ENCODE measurements at regions not wholly inside any gene's neighbourhood (a gene's known extent, or its start where the extent isn't known, plus 50 kb on each side); places are given as distances from the start of the nearest gene placed in this dataset.
"Not testable (repeated sequence)": the region's sequence is repeated elsewhere in the genome, so short reads cannot be mapped to it uniquely, and the experiment has no call there.

GRCh38 chr22:47401592-47401898 lies 639.1 kb downstream of the TBC1D22A start:
- ATAC-seq (replicated peaks in 1 of 4) (no peak), DNase-seq (no peak)
- ChIA-PET POLR2A (no interaction called here), CTCF (no interaction called here)
- 82% methylated on average over 5 of the region's 12 CpGs for WGBS (ENCODE audit: insufficient coverage)
- Histone ChIP-seq H3K36me3 (ENCODE audit: control insufficient read depth in 2 of 2, extremely low read depth in 1 of 2, insufficient read depth in 1 of 2, low read length in 1 of 2) (no peaks in the 10 kb centered on the region), H3K27me3 (replicated peaks in 1 of 2; ENCODE audit: control insufficient read depth in 2 of 2, extremely low read depth in 1 of 2, insufficient read depth in 2 of 2, low read length in 1 of 2) (peaks cover 0 to 8% of the 10 kb centered on the region in 2 experiments), H3K4me3 (ENCODE audit: control insufficient read depth in 1 of 2, extremely low read depth in 1 of 2, low read length in 1 of 2) (no peak overlapping the region), H3K4me1 (ENCODE audit: control insufficient read depth in 1 of 2, extremely low read depth in 1 of 2, insufficient read depth in 2 of 2, low read length in 2 of 2) (no peaks in the 10 kb centered on the region), H3K9me3 (no peaks in the 10 kb centered on the region), H3K27ac (ENCODE audit: low read length) (no peak overlapping the region)
- Mint-ChIP-seq H3K36me3 (no peaks in the 10 kb centered on the region), H3K27me3 (peaks cover 5 to 10% of the 10 kb centered on the region in 2 donors), H3K9me3 (no peaks in the 10 kb centered on the region), H3K27ac (no peak overlapping the region), H3K4me1 (peaks cover 0 to 5% (median 0%) of the 10 kb centered on the region in 3 donors), H3K4me3 (no peak overlapping the region)

DNA sequence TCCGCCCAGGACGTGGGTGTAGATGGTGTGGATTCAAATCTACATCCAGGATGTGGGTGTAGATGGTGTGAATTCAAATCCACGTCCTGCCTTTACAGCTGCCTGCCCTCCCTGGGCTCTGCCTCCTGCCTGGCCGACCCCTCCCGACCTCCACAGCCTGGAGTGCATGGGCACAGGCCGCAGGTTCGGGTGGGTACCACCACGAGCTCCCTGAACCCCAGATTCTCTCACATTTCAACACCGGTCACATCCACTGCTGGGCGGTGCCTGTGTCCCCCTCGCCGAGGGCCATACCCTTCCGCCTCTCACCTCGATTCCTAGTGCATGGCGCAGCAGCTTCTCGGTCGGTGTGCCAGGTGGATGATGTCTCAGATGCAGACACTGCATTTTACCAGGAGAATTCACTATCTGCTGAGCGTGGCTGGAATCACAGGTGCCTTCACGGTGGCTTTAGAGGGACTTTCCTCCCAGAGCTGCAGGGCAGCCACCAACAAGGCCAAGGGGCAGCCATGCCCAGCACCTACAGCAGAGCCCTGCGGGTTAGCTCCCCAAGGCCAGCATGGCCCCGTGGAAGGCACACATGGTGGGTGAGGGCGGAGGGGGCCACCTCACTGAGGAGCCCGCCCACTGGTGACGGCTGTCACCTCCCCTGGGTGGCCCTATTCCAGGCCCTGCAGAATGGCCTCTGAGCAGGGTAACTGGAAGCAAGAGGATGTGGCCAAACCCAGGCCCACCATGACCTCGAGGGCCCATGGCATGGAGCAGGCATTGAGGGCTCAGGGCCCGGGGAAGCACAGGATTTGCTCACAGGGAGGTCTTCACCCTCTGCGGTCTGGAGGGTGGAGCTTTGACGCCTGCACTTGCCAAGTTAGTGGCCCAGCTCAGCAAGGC lies 638.5 kb downstream of the TBC1D22A start:
- Mint-ChIP-seq H3K4me3 (no peak overlapping the region), H3K27me3 (peaks cover 5 to 10% of the 10 kb centered on the region in 2 donors), H3K36me3 (no peaks in the 10 kb centered on the region), H3K4me1 (peaks cover 0 to 5% (median 0%) of the 10 kb centered on the region in 3 donors), H3K27ac (no peak overlapping the region), H3K9me3 (no peaks in the 10 kb centered on the region)
- 83% methylated on average over 26 of the region's 28 CpGs for WGBS (ENCODE audit: insufficient coverage)
- H3K9me3 ChIP-seq, result no peaks in the 10 kb centered on the region
- no peak for DNase-seq
- H3K36me3 ChIP-seq (ENCODE audit: control insufficient read depth in 2 of 2, extremely low read depth in 1 of 2, insufficient read depth in 1 of 2, low read length in 1 of 2), result no peaks in the 10 kb centered on the region
- no peak for ATAC-seq (replicated peaks in 1 of 4)
- H3K27ac ChIP-seq (ENCODE audit: low read length), result no peak overlapping the region
- POLR2A ChIA-PET, result no interaction called here
- no peaks in the 10 kb centered on the region for H3K4me1 ChIP-seq (ENCODE audit: control insufficient read depth in 1 of 2, extremely low read depth in 1 of 2, insufficient read depth in 2 of 2, low read length in 2 of 2)
- CTCF ChIA-PET, result no interaction called here
- H3K4me3 ChIP-seq (ENCODE audit: control insufficient read depth in 1 of 2, extremely low read depth in 1 of 2, low read length in 1 of 2), result no peak overlapping the region
- peaks cover 0 to 8% of the 10 kb centered on the region in 2 experiments for H3K27me3 ChIP-seq (replicated peaks in 1 of 2; ENCODE audit: control insufficient read depth in 2 of 2, extremely low read depth in 1 of 2, insufficient read depth in 2 of 2, low read length in 1 of 2)

GRCh38 chr22:47400131-47400530 lies 637.7 kb downstream of the TBC1D22A start:
- POLR2A ChIA-PET; CTCF ChIA-PET; H3K4me1 Mint-ChIP-seq; H3K9me3 ChIP-seq; H3K4me1 ChIP-seq (ENCODE audit: control insufficient read depth in 1 of 2, extremely low read depth in 1 of 2, insufficient read depth in 2 of 2, low read length in 2 of 2); H3K27ac Mint-ChIP-seq; H3K27me3 Mint-ChIP-seq; H3K4me3 ChIP-seq (ENCODE audit: control insufficient read depth in 1 of 2, extremely low read depth in 1 of 2, low read length in 1 of 2); H3K36me3 ChIP-seq (ENCODE audit: control insufficient read depth in 2 of 2, extremely low read depth in 1 of 2, insufficient read depth in 1 of 2, low read length in 1 of 2); ATAC-seq (replicated peaks in 1 of 4); H3K27me3 ChIP-seq (replicated peaks in 1 of 2; ENCODE audit: control insufficient read depth in 2 of 2, extremely low read depth in 1 of 2, insufficient read depth in 2 of 2, low read length in 1 of 2); H3K9me3 Mint-ChIP-seq; H3K4me3 Mint-ChIP-seq; H3K36me3 Mint-ChIP-seq; DNase-seq; H3K27ac ChIP-seq (ENCODE audit: low read length): not testable (repeated sequence)
- WGBS (ENCODE audit: insufficient coverage), result 100% methylated on average over 2 of the region's 10 CpGs

DNA sequence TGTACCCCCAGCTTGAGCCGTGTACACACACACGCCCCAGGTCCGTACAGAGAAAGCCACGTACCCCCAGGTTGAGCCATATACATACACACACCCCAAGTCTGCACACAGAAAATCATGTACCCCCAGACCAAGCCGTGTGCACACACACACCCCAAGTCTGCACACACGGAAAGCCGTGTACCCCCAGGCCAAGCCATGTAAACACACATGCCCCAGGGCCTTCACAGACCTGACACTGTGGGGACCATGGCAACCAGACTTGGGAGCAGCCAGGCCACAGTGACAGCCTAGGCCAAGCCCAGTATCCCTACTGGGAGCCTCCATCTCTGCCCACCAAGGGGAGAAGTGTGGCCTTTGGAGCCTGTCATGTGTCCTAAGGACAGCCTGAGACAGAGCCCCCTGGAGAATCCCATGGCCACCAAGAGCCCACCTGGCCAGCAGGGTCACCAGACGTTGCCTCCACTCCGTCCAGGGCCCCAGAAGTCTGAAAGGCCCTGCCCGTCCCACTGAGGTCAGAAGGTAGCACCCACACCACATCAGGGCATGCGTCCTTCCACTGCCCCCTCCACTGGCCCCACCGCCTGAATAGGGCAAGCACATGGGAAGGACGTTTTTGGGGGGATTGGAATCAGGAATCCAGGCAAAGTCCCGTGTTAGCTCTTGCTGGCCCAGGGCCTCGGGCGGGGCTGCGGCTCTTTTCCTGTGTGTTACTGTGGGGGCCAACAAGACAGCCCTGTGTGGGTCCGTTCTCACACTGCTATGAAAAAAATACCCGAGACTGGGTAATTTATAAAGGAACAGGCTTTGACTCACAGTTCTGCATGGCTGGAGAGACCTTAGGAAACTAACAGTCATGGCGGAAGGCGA lies 636.7 kb downstream of the TBC1D22A start:
- DNase-seq (peak in 1 of 35 experiments; percentile 11), ATAC-seq (replicated peaks in 1 of 4) (no peak)
- no peaks in the 10 kb centered on the region for H3K9me3 ChIP-seq
- no peaks in the 10 kb centered on the region for H3K9me3 Mint-ChIP-seq
- 85% methylated on average over 15 of the region's 21 CpGs for WGBS (ENCODE audit: insufficient coverage)
- peaks cover 0 to 5% (median 0%) of the 10 kb centered on the region in 3 donors for H3K4me1 Mint-ChIP-seq
- H3K4me3 ChIP-seq (ENCODE audit: control insufficient read depth in 1 of 2, extremely low read depth in 1 of 2, low read length in 1 of 2), result no peak overlapping the region
- ChIA-PET POLR2A (no interaction called here), CTCF (no interaction called here)
- H3K27me3 ChIP-seq (replicated peaks in 1 of 2; ENCODE audit: control insufficient read depth in 2 of 2, extremely low read depth in 1 of 2, insufficient read depth in 2 of 2, low read length in 1 of 2), result peaks cover 0 to 8% of the 10 kb centered on the region in 2 experiments
- no peaks in the 10 kb centered on the region for H3K36me3 ChIP-seq (ENCODE audit: control insufficient read depth in 2 of 2, extremely low read depth in 1 of 2, insufficient read depth in 1 of 2, low read length in 1 of 2)
- no peak overlapping the region for H3K27ac ChIP-seq (ENCODE audit: low read length)
- H3K4me1 ChIP-seq (ENCODE audit: control insufficient read depth in 1 of 2, extremely low read depth in 1 of 2, insufficient read depth in 2 of 2, low read length in 2 of 2), result no peaks in the 10 kb centered on the region
- peaks cover 5 to 10% of the 10 kb centered on the region in 2 donors for H3K27me3 Mint-ChIP-seq
- H3K4me3 Mint-ChIP-seq, result no peak overlapping the region
- H3K36me3 Mint-ChIP-seq, result no peaks in the 10 kb centered on the region
- H3K27ac Mint-ChIP-seq, result no peak overlapping the region

- no peak overlapping the region for H3K27ac Mint-ChIP-seq
- CTCF ChIA-PET, result no interaction called here
These were observed 636.0 kb downstream of the TBC1D22A start for GRCh38 chr22:47398491-47398890.

GRCh38 chr22:47397673-47398072 lies 635.2 kb downstream of the TBC1D22A start:
- no peak for ATAC-seq (replicated peaks in 1 of 4)
- H3K4me1 Mint-ChIP-seq, result peaks cover 0 to 5% (median 0%) of the 10 kb centered on the region in 3 donors
- CTCF ChIA-PET, result no interaction called here

More at GRCh38 chr22:47398491-47398890, 636.0 kb downstream of the TBC1D22A start:
- 76% methylated on average over 11 of the region's 11 CpGs for WGBS (ENCODE audit: insufficient coverage)
- no peak for ATAC-seq (replicated peaks in 1 of 4)
- Mint-ChIP-seq H3K9me3 (no peaks in the 10 kb centered on the region), H3K4me1 (peaks cover 0 to 5% (median 0%) of the 10 kb centered on the region in 3 donors), H3K27me3 (peaks cover 5 to 10% of the 10 kb centered on the region in 2 donors), H3K36me3 (no peaks in the 10 kb centered on the region), H3K4me3 (no peak overlapping the region)
- Histone ChIP-seq H3K27ac (ENCODE audit: low read length) (no peak overlapping the region), H3K4me1 (ENCODE audit: control insufficient read depth in 1 of 2, extremely low read depth in 1 of 2, insufficient read depth in 2 of 2, low read length in 2 of 2) (no peaks in the 10 kb centered on the region), H3K36me3 (ENCODE audit: control insufficient read depth in 2 of 2, extremely low read depth in 1 of 2, insufficient read depth in 1 of 2, low read length in 1 of 2) (no peaks in the 10 kb centered on the region), H3K4me3 (ENCODE audit: control insufficient read depth in 1 of 2, extremely low read depth in 1 of 2, low read length in 1 of 2) (no peak overlapping the region), H3K27me3 (replicated peaks in 1 of 2; ENCODE audit: control insufficient read depth in 2 of 2, extremely low read depth in 1 of 2, insufficient read depth in 2 of 2, low read length in 1 of 2) (peaks cover 0 to 8% of the 10 kb centered on the region in 2 experiments), H3K9me3 (no peaks in the 10 kb centered on the region)
- POLR2A ChIA-PET, result no interaction called here
- DNase-seq, result no peak

More at GRCh38 chr22:47397673-47398072, 635.2 kb downstream of the TBC1D22A start:
- Histone ChIP-seq H3K27me3 (replicated peaks in 1 of 2; ENCODE audit: control insufficient read depth in 2 of 2, extremely low read depth in 1 of 2, insufficient read depth in 2 of 2, low read length in 1 of 2) (peaks cover 0 to 8% of the 10 kb centered on the region in 2 experiments), H3K9me3 (no peaks in the 10 kb centered on the region), H3K4me3 (ENCODE audit: control insufficient read depth in 1 of 2, extremely low read depth in 1 of 2, low read length in 1 of 2) (no peak overlapping the region), H3K36me3 (ENCODE audit: control insufficient read depth in 2 of 2, extremely low read depth in 1 of 2, insufficient read depth in 1 of 2, low read length in 1 of 2) (no peaks in the 10 kb centered on the region), H3K4me1 (ENCODE audit: control insufficient read depth in 1 of 2, extremely low read depth in 1 of 2, insufficient read depth in 2 of 2, low read length in 2 of 2) (no peaks in the 10 kb centered on the region), H3K27ac (ENCODE audit: low read length) (no peak overlapping the region)
- DNase-seq, result no peak
- no peak overlapping the region for H3K4me3 Mint-ChIP-seq
- H3K27me3 Mint-ChIP-seq, result peaks cover 2 to 5% of the 10 kb centered on the region in 2 donors
- no peaks in the 10 kb centered on the region for H3K36me3 Mint-ChIP-seq
- 69% methylated on average over 9 of the region's 9 CpGs for WGBS (ENCODE audit: insufficient coverage)
- H3K27ac Mint-ChIP-seq, result no peak overlapping the region
- POLR2A ChIA-PET, result no interaction called here
- H3K9me3 Mint-ChIP-seq, result no peaks in the 10 kb centered on the region

All from T-cell (primary cell).